Mucosa of descending colon (tissue), 3 donors: ENCODE measurements at regions not wholly inside any gene's neighbourhood (a gene's known extent, or its start where the extent isn't known, plus 50 kb on each side); places are given as distances from the start of the nearest gene placed in this dataset.
A peak's percentile ranks its signal among the peaks of the same experiment; 100 is the strongest.

ENCODE experiments used
- ATAC-seq: fragments of 200-7000 bp; cut with Tn5 transposase; one replicate; pipeline ENCODE4 v1.9.1; 2020; ENCODE audit warnings: mild to moderate bottlenecking, moderate library complexity
- DNase-seq, 3 donors: peaks; one replicate each; pipeline ENCODE4 v3.0.0-alpha.2; 2020
- H3K36me3 ChIP-seq: fragments of 200-600 bp; one replicate; pipeline ENCODE4 v1.8.0; 2021; ENCODE audit warnings: low read depth, mild to moderate bottlenecking
- H3K4me1 ChIP-seq: fragments of 200-600 bp; one replicate; pipeline ENCODE4 v1.8.0; 2021; ENCODE audit warnings: low read depth, mild to moderate bottlenecking
- H3K4me3 ChIP-seq: fragments of 200-600 bp; one replicate; pipeline ENCODE4 v1.8.0; 2021; ENCODE audit warnings: mild to moderate bottlenecking
- H3K9me3 ChIP-seq: fragments of 200-600 bp; one replicate; pipeline ENCODE4 v1.8.0; 2021; ENCODE audit warnings: mild to moderate bottlenecking
- CTCF ChIP-seq: fragments of 200-600 bp; IDR thresholded peaks from one replicate; pipeline ENCODE4 v1.8.0; 2022; ENCODE audit warnings: antibody characterized with exemption, mild to moderate bottlenecking
- intact Hi-C, 2 donors: fragments of 100-400 bp; cut with DNase I in 1 of 2; cut with micrococcal nuclease in 1 of 2; formaldehyde crosslinking; loops; one replicate each; pipeline versions ENCODE4 v1.11.0 to v1.11.1; 2022; cut with DNase I, micrococcal nuclease
- donor health status: DM: no; HTN: no; CAD: no; lungs with moderate emphysema.
- donor health status: DM: no; HTN: no; CAD: no.
- donor health status: DM: no; HTN: yes; CAD: no.

- Histone ChIP-seq H3K4me3 (no peak overlapping the region), H3K4me1 (peaks cover 38% of the 10 kb centered on the region), H3K9me3 (no peaks in the 10 kb centered on the region), H3K36me3 (no peaks in the 10 kb centered on the region)
- ATAC-seq (no peak), DNase-seq (no peak)
- no peak for TF ChIP-seq CTCF
- intact Hi-C loops = loop anchor here in 1 of 2 donors (5.0 kb wide), 1 partner anchor 67 kb away; no protein-coding TSS in a partner anchor
These were observed 284.6 kb downstream of the SEC14L1 start for GRCh38 chr17:77425348-77425747.

- H3K4me1 ChIP-seq = peaks cover 43% of the 10 kb centered on the region
- DNase-seq = no peak
- intact Hi-C loops = loop anchor here in 1 of 2 donors (5.0 kb wide), 1 partner anchor 66 kb away; no protein-coding TSS in a partner anchor
- H3K4me3 ChIP-seq = no peak overlapping the region
- ATAC-seq = no peak
- no peaks in the 10 kb centered on the region for H3K36me3 ChIP-seq
- no peak for TF ChIP-seq CTCF
- no peaks in the 10 kb centered on the region for H3K9me3 ChIP-seq
These were observed 285.2 kb downstream of the SEC14L1 start for GRCh38 chr17:77425791-77426641.

GRCh38 chr17:77426676-77427386 lies 286.1 kb downstream of the SEC14L1 start:
- TF ChIP-seq CTCF = no peak
- ATAC-seq = no peak
- no peak overlapping the region for H3K4me3 ChIP-seq
- intact Hi-C loops = loop anchor here in 1 of 2 donors (5.0 kb wide), 1 partner anchor 65 kb away; no protein-coding TSS in a partner anchor
- DNase-seq = no peak
- peaks cover 43% of the 10 kb centered on the region for H3K4me1 ChIP-seq
- no peaks in the 10 kb centered on the region for H3K36me3 ChIP-seq
- no peaks in the 10 kb centered on the region for H3K9me3 ChIP-seq

- ATAC-seq = peak; percentile 17
- no peak for TF ChIP-seq CTCF
- DNase-seq = peak in 1 of 3 donors; percentile 51
- no peaks in the 10 kb centered on the region for H3K9me3 ChIP-seq
- intact Hi-C loops = loop anchor here in 1 of 2 donors (5.0 kb wide), 1 partner anchor 65 kb away; no protein-coding TSS in a partner anchor
- H3K36me3 ChIP-seq = no peaks in the 10 kb centered on the region
- H3K4me1 ChIP-seq = peaks cover 43% of the 10 kb centered on the region
- H3K4me3 ChIP-seq = no peak overlapping the region
These were observed 286.7 kb downstream of the SEC14L1 start for GRCh38 chr17:77427391-77427991.

- Histone ChIP-seq H3K4me3 (no peak overlapping the region), H3K36me3 (no peaks in the 10 kb centered on the region), H3K4me1 (peaks cover 49% of the 10 kb centered on the region), H3K9me3 (no peaks in the 10 kb centered on the region)
- no peak for ATAC-seq
- no peak for TF ChIP-seq CTCF
- DNase-seq = peak in 1 of 3 donors; percentile 51
- intact Hi-C loops = loop anchor here in 1 of 2 donors (5.0 kb wide), 1 partner anchor 64 kb away; no protein-coding TSS in a partner anchor
These were observed 287.4 kb downstream of the SEC14L1 start for GRCh38 chr17:77428020-77428748.
